Mesenchymal stem cell (in vitro differentiated cells and primary cell): ENCODE measurements at regions not wholly inside any gene's neighbourhood (a gene's known extent, or its start where the extent isn't known, plus 50 kb on each side); places are given as distances from the start of the nearest gene placed in this dataset.
"Not testable (repeated sequence)": the region's sequence is repeated elsewhere in the genome, so short reads cannot be mapped to it uniquely, and the experiment has no call there.

Source experiments
- DNase-seq: peaks from one replicate; pipeline ENCODE4 v3.0.0-alpha.2; 2013
- H2AFZ ChIP-seq: one replicate; pipeline ENCODE4 v1.6.1; 2013; ENCODE audit warnings: low read depth, mild to moderate bottlenecking, control low read depth, inconsistent platforms, low read length, moderate library complexity
- H2AK5ac ChIP-seq: 2 replicates; pipeline ENCODE4 v1.6.1; 2013; ENCODE audit warnings: low read length, moderate library complexity, mild to moderate bottlenecking, inconsistent platforms; ENCODE audit not compliant: severe bottlenecking
- H2BK120ac ChIP-seq: one replicate; pipeline ENCODE4 v1.6.1; 2013; ENCODE audit warnings: low read depth, mild to moderate bottlenecking, inconsistent platforms, low read length, moderate library complexity
- H2BK12ac ChIP-seq, 2 experiments: one replicate each; pipeline ENCODE4 v1.6.1; 2013; ENCODE audit warnings: inconsistent platforms in 2 of 2, low read length in 2 of 2, mild to moderate bottlenecking in 2 of 2, moderate library complexity in 2 of 2, control low read depth in 1 of 2
- H2BK15ac ChIP-seq: one replicate; pipeline ENCODE4 v1.6.1; 2013; ENCODE audit warnings: mild to moderate bottlenecking, low read depth, inconsistent platforms; ENCODE audit not compliant: poor library complexity, severe bottlenecking
- H2BK5ac ChIP-seq: 2 replicates; pipeline ENCODE4 v1.6.1; 2013; ENCODE audit warnings: low read depth, mild to moderate bottlenecking, low read length, control low read depth, inconsistent platforms; ENCODE audit not compliant: poor library complexity, severe bottlenecking
- H3K14ac ChIP-seq, 2 experiments: one replicate each; pipeline ENCODE4 v1.6.1; 2013; ENCODE audit warnings: inconsistent platforms in 2 of 2, low read length in 2 of 2, control low read depth in 1 of 2, mild to moderate bottlenecking in 1 of 2, moderate library complexity in 1 of 2
- H3K18ac ChIP-seq, 2 experiments: one replicate each; pipeline ENCODE4 v1.6.1; 2013; ENCODE audit warnings: inconsistent platforms in 2 of 2, low read length in 2 of 2, control low read depth in 1 of 2, low read depth in 1 of 2, mild to moderate bottlenecking in 1 of 2
- H3K23ac ChIP-seq, 2 experiments: one replicate each; pipeline ENCODE4 v1.6.1; 2013; ENCODE audit warnings: inconsistent platforms in 2 of 2, low read length in 2 of 2, mild to moderate bottlenecking in 2 of 2, moderate library complexity in 2 of 2, control low read depth in 1 of 2
- H3K27ac ChIP-seq: 2 replicates; pipeline ENCODE4 v1.5.1; 2013; ENCODE audit warnings: mild to moderate bottlenecking, moderate library complexity, low read length, control low read depth, inconsistent platforms; ENCODE audit not compliant: poor library complexity, severe bottlenecking
- H3K27me3 ChIP-seq, 2 experiments: 2 replicates each; pipeline versions ENCODE4 v1.6.1 to v1.7.0; 2013; ENCODE audit warnings: low read length in 2 of 2, mild to moderate bottlenecking in 2 of 2, moderate library complexity in 2 of 2, control low read depth in 1 of 2, inconsistent platforms in 1 of 2; ENCODE audit not compliant: control insufficient read depth in 1 of 2, insufficient read depth in 1 of 2
- H3K36me3 ChIP-seq, 2 experiments: 2 replicates each; pipeline versions ENCODE4 v1.6.1 to v1.7.0; 2013; ENCODE audit warnings: low read length in 2 of 2, control low read depth in 1 of 2, inconsistent platforms in 1 of 2, low read depth in 1 of 2, mild to moderate bottlenecking in 1 of 2; ENCODE audit not compliant: insufficient read depth in 2 of 2, control insufficient read depth in 1 of 2
- H3K4ac ChIP-seq, 2 experiments: one replicate each; pipeline ENCODE4 v1.6.1; 2013; ENCODE audit warnings: inconsistent platforms in 2 of 2, low read length in 2 of 2, mild to moderate bottlenecking in 2 of 2, moderate library complexity in 2 of 2, control low read depth in 1 of 2, low read depth in 1 of 2
- H3K4me1 ChIP-seq: 2 replicates; pipeline ENCODE4 v1.6.1; 2013; ENCODE audit warnings: low read depth, low read length, control low read depth; ENCODE audit not compliant: control insufficient read depth, insufficient read depth
- H3K4me2 ChIP-seq: 2 replicates; pipeline ENCODE4 v1.6.1; 2013; ENCODE audit warnings: low read length, mild to moderate bottlenecking, inconsistent platforms; ENCODE audit not compliant: poor library complexity, severe bottlenecking
- H3K4me3 ChIP-seq, 2 experiments: 2 replicates each; pipeline versions ENCODE4 v1.5.1 to v1.7.0; 2013; ENCODE audit warnings: low read length in 2 of 2, mild to moderate bottlenecking in 2 of 2, control low read depth in 1 of 2, low read depth in 1 of 2; ENCODE audit not compliant: insufficient read depth in 1 of 2
- H3K79me1 ChIP-seq: replicated peaks from 2 replicates; pipeline ENCODE4 v1.6.1; 2013; ENCODE audit warnings: mild to moderate bottlenecking, control low read depth, low read length, inconsistent platforms; ENCODE audit not compliant: poor library complexity, severe bottlenecking
- H3K9ac ChIP-seq: 2 replicates; pipeline ENCODE4 v1.7.0; 2013; ENCODE audit warnings: mild to moderate bottlenecking, low read length, moderate library complexity
- H3K9me3 ChIP-seq: 2 replicates; pipeline ENCODE4 v1.7.0; 2013; ENCODE audit warnings: mild to moderate bottlenecking, low read length; ENCODE audit not compliant: control insufficient read depth
- H4K8ac ChIP-seq: one replicate; pipeline ENCODE4 v1.6.1; 2013; ENCODE audit warnings: inconsistent platforms, mild to moderate bottlenecking, low read length, moderate library complexity
- H4K91ac ChIP-seq: one replicate; pipeline ENCODE4 v1.6.1; 2013; ENCODE audit warnings: mild to moderate bottlenecking, low read length, inconsistent platforms
- WGBS: methylation state at CpG from one replicate; pipeline ENCODE4 v1.1.7; 2013; ENCODE audit warnings: mixed read lengths; 5-methylcytosine and 5-hydroxymethylcytosine counted together

DNA sequence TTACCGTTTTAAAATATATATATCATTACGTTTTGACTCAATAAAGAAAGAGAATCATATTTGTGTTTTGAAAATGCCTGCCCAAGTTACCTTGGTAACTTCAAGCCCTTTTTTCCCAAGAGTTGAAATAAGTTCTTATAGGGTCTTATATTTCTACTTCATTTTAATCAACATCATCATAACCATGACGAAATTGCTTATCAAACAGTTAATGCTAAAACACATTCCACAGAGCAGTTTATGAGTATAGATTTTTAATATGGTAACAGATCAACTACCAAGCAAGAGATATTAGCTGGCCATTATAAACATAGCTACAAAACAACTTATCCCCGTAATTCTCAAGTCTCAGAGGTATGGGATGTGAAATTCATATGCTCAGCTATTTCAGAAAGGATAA lies 197.9 kb upstream of the LRRTM4 start:
- Histone ChIP-seq H3K27me3 (no peaks in the 10 kb centered on the region), H3K4ac (no peak overlapping the region), H3K27ac (no peak overlapping the region), H2BK5ac (no peak overlapping the region), H2BK120ac (no peak overlapping the region), H2AFZ (no peak overlapping the region), H3K79me1 (no peaks in the 10 kb centered on the region), H3K9me3 (no peaks in the 10 kb centered on the region), H3K18ac (no peak overlapping the region), H3K4me2 (no peak overlapping the region), H4K8ac (no peak overlapping the region), H3K4me3 (no peak overlapping the region), H3K14ac (no peak overlapping the region), H2BK15ac (no peak overlapping the region), H3K23ac (no peak overlapping the region), H3K36me3 (no peaks in the 10 kb centered on the region), H3K4me1 (no peaks in the 10 kb centered on the region), H3K9ac (no peak overlapping the region), H2AK5ac (no peak overlapping the region), H2BK12ac (no peak overlapping the region), H4K91ac (no peak overlapping the region)
- DNase-seq: no peak
- no CpG with 5 or more reads among the region's 4 CpGs for WGBS

GRCh38 chr2:77721593-77721992 lies 199.4 kb upstream of the LRRTM4 start:
- Histone ChIP-seq H3K27me3 (no peaks in the 10 kb centered on the region), H4K91ac (no peak overlapping the region), H2AFZ (no peak overlapping the region), H3K4me1 (no peaks in the 10 kb centered on the region), H4K8ac (no peak overlapping the region), H3K4ac (no peak overlapping the region), H2BK15ac (no peak overlapping the region), H3K79me1 (no peaks in the 10 kb centered on the region), H3K4me2 (no peak overlapping the region), H3K9ac (no peak overlapping the region), H3K23ac (no peak overlapping the region), H2AK5ac (no peak overlapping the region), H2BK12ac (no peak overlapping the region), H3K14ac (no peak overlapping the region), H3K9me3 (no peaks in the 10 kb centered on the region), H3K18ac (no peak overlapping the region), H2BK5ac (no peak overlapping the region), H2BK120ac (no peak overlapping the region), H3K4me3 (no peak overlapping the region), H3K36me3 (no peaks in the 10 kb centered on the region), H3K27ac (no peak overlapping the region)
- no peak for DNase-seq

GRCh38 chr2:77725045-77725444 lies 202.9 kb upstream of the LRRTM4 start:
- Histone ChIP-seq H3K27ac (no peak overlapping the region), H3K79me1 (no peaks in the 10 kb centered on the region), H4K8ac (no peak overlapping the region), H2BK120ac (no peak overlapping the region), H2AFZ (no peak overlapping the region), H3K4me1 (no peaks in the 10 kb centered on the region), H3K18ac (no peak overlapping the region), H3K23ac (no peak overlapping the region), H3K4ac (no peak overlapping the region), H2BK15ac (no peak overlapping the region), H4K91ac (no peak overlapping the region), H3K14ac (no peak overlapping the region), H2BK12ac (no peak overlapping the region), H2BK5ac (no peak overlapping the region), H3K9me3 (no peaks in the 10 kb centered on the region), H3K4me3 (no peak overlapping the region), H3K36me3 (no peaks in the 10 kb centered on the region), H3K27me3 (no peaks in the 10 kb centered on the region), H3K9ac (no peak overlapping the region), H2AK5ac (no peak overlapping the region), H3K4me2 (no peak overlapping the region)
- DNase-seq: no peak
- 100% methylated on average over 1 of the region's 1 CpG for WGBS

DNA sequence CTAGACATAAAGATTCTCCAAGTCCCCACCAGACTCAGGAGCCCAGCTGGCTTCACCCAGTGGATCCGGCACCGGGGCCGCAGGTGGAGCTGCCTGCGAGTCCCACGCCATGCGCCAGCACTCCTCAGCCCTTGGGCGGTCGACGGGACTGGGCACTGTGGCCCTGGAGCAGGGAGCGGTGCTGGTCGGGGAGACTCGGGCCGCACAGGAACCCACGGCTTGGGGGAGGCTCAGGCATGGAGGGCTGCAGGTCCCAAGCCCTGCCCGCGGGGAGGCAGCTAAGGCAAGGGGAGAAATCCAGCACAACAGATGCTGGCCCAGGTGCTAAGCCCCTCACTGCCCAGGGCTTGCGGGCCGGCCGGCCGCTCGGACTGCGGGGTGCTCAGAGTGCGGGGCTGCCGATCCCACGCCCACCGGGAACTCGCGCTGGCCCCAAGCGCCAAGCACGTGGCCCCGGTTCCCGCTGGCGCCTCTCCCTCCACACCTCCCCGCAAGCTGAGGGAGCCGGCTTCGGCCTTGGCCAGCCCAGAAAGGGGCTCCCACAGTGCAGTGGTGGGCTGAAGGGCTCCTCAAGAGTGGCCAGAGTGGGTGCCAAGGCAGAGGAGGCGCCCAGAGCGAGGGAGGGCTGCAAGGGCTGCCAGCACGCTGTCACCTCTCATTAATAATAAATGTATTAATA lies 212.6 kb upstream of the LRRTM4 start:
- not testable (repeated sequence) for H3K4me2 ChIP-seq, H4K91ac ChIP-seq, H3K14ac ChIP-seq, H3K36me3 ChIP-seq, H3K27me3 ChIP-seq, H2BK12ac ChIP-seq, H3K27ac ChIP-seq, H3K23ac ChIP-seq, H3K4me1 ChIP-seq, H3K4ac ChIP-seq, H2AK5ac ChIP-seq, H4K8ac ChIP-seq, H3K9ac ChIP-seq, H3K18ac ChIP-seq, H3K4me3 ChIP-seq, H3K79me1 ChIP-seq, H2BK5ac ChIP-seq, H2BK120ac ChIP-seq, H2BK15ac ChIP-seq, DNase-seq, H3K9me3 ChIP-seq, H2AFZ ChIP-seq
- 97% methylated on average over 35 of the region's 39 CpGs for WGBS
